Activated CD4-positive, alpha-beta T cell treated with anti-CD3 and anti-CD28 coated beads for 36 hours (primary cell): ENCODE measurements at regions not wholly inside any gene's neighbourhood (a gene's known extent, or its start where the extent isn't known, plus 50 kb on each side); places are given as distances from the start of the nearest gene placed in this dataset.
"Not testable (repeated sequence)": the region's sequence is repeated elsewhere in the genome, so short reads cannot be mapped to it uniquely, and the experiment has no call there.

ENCODE experiments used
- ATAC-seq: fragments of 200-7000 bp; cut with Tn5 transposase; one replicate; pipeline ENCODE4 v1.10.0; 2021; ENCODE audit warnings: mild to moderate bottlenecking, moderate library complexity
- CTCF ChIA-PET: fragments of 350-600 bp; sonication (Branson Sonifier 250); formaldehyde crosslinking; loops from one replicate; lab custom pipeline; 2021; ENCODE audit warnings: antibody characterized with exemption; lab: Charles Lee
- POLR2A ChIA-PET: fragments of 350-600 bp; sonication (Branson Sonifier 250); formaldehyde crosslinking; loops from one replicate; lab custom pipeline; 2021; ENCODE audit warnings: antibody characterized with exemption, inconsistent platforms; lab: Charles Lee
- DNase-seq: peaks from one replicate; pipeline ENCODE4 v3.0.0-alpha.2; 2020
- H3K27ac Mint-ChIP-seq: one replicate; pipeline ENCODE4 v1.8.0; 2021; ENCODE audit warnings: mixed read lengths
- H3K27me3 Mint-ChIP-seq: one replicate; pipeline ENCODE4 v1.8.0; 2021; ENCODE audit warnings: mixed read lengths
- H3K36me3 Mint-ChIP-seq: one replicate; pipeline ENCODE4 v1.8.0; 2021; ENCODE audit warnings: low read depth, mixed read lengths
- H3K4me1 Mint-ChIP-seq: one replicate; pipeline ENCODE4 v1.8.0; 2021; ENCODE audit warnings: mixed read lengths
- H3K4me3 Mint-ChIP-seq: one replicate; pipeline ENCODE4 v1.8.0; 2021; ENCODE audit warnings: mild to moderate bottlenecking, moderate library complexity, mixed read lengths
- H3K9me3 Mint-ChIP-seq: one replicate; pipeline ENCODE4 v1.8.0; 2021; ENCODE audit warnings: low read depth, mixed read lengths
- intact Hi-C, 2 experiments: fragments of 100-400 bp; cut with DNase I in 1 of 2; cut with micrococcal nuclease in 1 of 2; formaldehyde crosslinking; loops; one replicate each; pipeline versions ENCODE4 v1.14.2 to v1.15.1; 2022 to 2024; cut with DNase I, micrococcal nuclease

DNA sequence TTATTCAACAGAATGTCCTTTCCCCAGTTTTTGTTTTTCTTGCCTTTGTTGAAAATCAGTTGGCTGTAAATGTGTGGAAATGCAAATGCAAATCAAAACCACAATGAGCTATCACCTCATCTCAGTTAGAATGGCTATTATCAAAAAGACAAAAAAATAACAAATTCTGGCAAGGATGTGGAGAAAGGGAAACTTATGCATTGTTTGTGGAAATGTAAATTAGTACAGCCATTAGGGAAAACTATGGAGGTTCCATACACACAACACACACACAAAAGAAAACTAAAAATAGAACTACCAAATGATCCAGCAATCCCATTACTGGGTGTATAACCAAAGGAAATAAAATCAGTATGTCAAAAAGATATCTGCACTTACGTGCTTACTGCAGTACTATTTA lies 518.8 kb upstream of the ATXN7L3B start:
- DNase-seq (no peak), ATAC-seq (no peak)
- Mint-ChIP-seq H3K36me3 (no peaks in the 10 kb centered on the region), H3K9me3 (no peaks in the 10 kb centered on the region), H3K4me1 (no peaks in the 10 kb centered on the region), H3K27me3 (no peaks in the 10 kb centered on the region), H3K4me3 (no peak overlapping the region), H3K27ac (no peak overlapping the region)
- ChIA-PET CTCF (no interaction called here), POLR2A (no interaction called here)
- intact Hi-C loops = no loop called here

GRCh38 chr12:74021937-74022336 lies 515.7 kb upstream of the ATXN7L3B start:
- ChIA-PET POLR2A (no interaction called here), CTCF (interaction anchor here (0.5 kb wide), 1 partner anchor 369 kb away, joined by 3 read pairs; no protein-coding TSS in a partner anchor)
- Mint-ChIP-seq H3K4me1 (no peaks in the 10 kb centered on the region), H3K27ac (no peak overlapping the region), H3K36me3 (no peaks in the 10 kb centered on the region), H3K4me3 (no peak overlapping the region), H3K9me3 (no peaks in the 10 kb centered on the region), H3K27me3 (no peaks in the 10 kb centered on the region)
- ATAC-seq (no peak), DNase-seq (peak; percentile 59)
- intact Hi-C loops = loop anchor here (5.0 kb wide), 3 partner anchors 345 to 515 kb away; partner anchors contain the start of gene ATXN7L3B (in 2 of the 2)

DNA sequence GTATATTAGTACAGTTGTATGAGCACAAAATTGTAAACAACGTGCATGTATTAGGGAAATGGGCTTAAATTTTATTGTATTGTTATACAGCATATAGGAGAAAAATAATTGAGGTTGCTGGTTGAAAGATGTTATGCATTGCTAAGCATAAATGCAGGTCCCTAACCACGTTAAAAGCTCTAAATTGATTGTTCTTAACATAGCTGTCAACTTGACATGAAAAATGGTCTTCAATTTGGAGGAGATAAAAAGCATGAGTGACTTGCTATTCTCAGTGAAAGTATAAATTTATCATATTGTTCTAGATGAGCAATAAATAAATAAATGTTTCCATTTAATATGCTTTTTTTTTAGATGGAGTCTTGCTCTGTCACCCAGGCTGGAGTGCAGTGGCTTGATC lies 506.6 kb upstream of the ATXN7L3B start:
- H3K27ac Mint-ChIP-seq = no peak overlapping the region
- no peaks in the 10 kb centered on the region for H3K27me3 Mint-ChIP-seq
- CTCF ChIA-PET = no interaction called here
- H3K9me3 Mint-ChIP-seq = peaks cover 6% of the 10 kb centered on the region
- H3K36me3 Mint-ChIP-seq = no peaks in the 10 kb centered on the region
- no peak for DNase-seq
- no peak for ATAC-seq
- intact Hi-C loops = no loop called here
- POLR2A ChIA-PET = no interaction called here
- H3K4me3 Mint-ChIP-seq = no peak overlapping the region
- H3K4me1 Mint-ChIP-seq = no peaks in the 10 kb centered on the region

- ChIA-PET CTCF (no interaction called here), POLR2A (no interaction called here)
- no peaks in the 10 kb centered on the region for H3K36me3 Mint-ChIP-seq
These were observed 504.1 kb upstream of the ATXN7L3B start for GRCh38 chr12:74033531-74033930.

DNA sequence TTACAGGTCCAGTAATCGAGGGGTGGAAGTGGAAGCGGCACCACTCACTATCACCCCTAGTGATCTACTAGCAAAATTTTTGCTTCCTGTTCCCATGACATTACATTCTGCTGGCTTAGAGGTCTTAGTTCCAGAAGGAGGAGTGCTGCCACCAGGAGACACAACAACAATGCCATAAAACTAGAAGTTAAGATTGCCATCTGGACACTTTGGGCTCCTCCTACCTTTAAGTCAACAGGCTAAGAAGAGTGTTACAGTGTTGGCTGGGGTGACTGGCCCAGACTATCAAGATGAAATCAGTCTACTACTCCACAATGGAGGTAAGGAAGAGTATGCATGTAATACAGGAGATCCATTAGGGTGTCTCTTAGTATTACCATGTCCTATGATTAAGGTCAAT lies 498.5 kb upstream of the ATXN7L3B start:
- CTCF ChIA-PET, DNase-seq, ATAC-seq, H3K4me3 Mint-ChIP-seq, H3K4me1 Mint-ChIP-seq, H3K27ac Mint-ChIP-seq, intact Hi-C loops, POLR2A ChIA-PET, H3K36me3 Mint-ChIP-seq, H3K27me3 Mint-ChIP-seq: not testable (repeated sequence)
- peaks cover 13% of the 10 kb centered on the region for H3K9me3 Mint-ChIP-seq

More at GRCh38 chr12:74033531-74033930, 504.1 kb upstream of the ATXN7L3B start:
- DNase-seq (no peak), ATAC-seq (no peak)
- Mint-ChIP-seq H3K27me3 (no peaks in the 10 kb centered on the region), H3K4me1 (no peaks in the 10 kb centered on the region), H3K9me3 (peaks cover 10% of the 10 kb centered on the region), H3K4me3 (no peak overlapping the region), H3K27ac (no peak overlapping the region)
- intact Hi-C loops = no loop called here

DNA sequence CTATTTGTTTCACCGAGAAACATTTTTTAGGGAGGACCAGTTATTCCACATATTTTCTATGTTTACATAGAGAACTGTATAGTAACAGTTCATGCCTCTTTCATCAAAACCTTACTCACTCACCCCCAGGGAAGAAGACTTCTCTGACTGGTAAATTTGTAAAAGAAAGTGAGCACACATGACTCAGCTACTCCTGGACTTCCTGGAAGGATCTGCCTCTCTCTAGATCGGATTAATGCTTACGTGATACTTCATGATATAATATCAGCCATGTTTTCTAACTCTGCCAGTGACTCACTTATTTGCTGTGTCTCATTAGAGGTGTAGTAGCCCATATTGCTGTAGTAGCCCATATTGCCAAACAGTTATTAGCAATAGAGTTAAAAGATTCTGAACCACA lies 494.3 kb upstream of the ATXN7L3B start:
- ATAC-seq (no peak), DNase-seq (no peak)
- Mint-ChIP-seq H3K27me3 (no peaks in the 10 kb centered on the region), H3K27ac (no peak overlapping the region), H3K4me1 (no peaks in the 10 kb centered on the region), H3K36me3 (no peaks in the 10 kb centered on the region), H3K4me3 (no peak overlapping the region), H3K9me3 (peaks cover 8% of the 10 kb centered on the region)
- intact Hi-C loops = no loop called here
- POLR2A ChIA-PET = no interaction called here
- CTCF ChIA-PET = no interaction called here

- no peaks in the 10 kb centered on the region for H3K27me3 Mint-ChIP-seq
- H3K27ac Mint-ChIP-seq = no peak overlapping the region
- ChIA-PET CTCF (no interaction called here), POLR2A (no interaction called here)
- H3K4me1 Mint-ChIP-seq = no peaks in the 10 kb centered on the region
- H3K4me3 Mint-ChIP-seq = no peak overlapping the region
- ATAC-seq (no peak), DNase-seq (no peak)
- no peaks in the 10 kb centered on the region for H3K36me3 Mint-ChIP-seq
- intact Hi-C loops = no loop called here
- H3K9me3 Mint-ChIP-seq = no peaks in the 10 kb centered on the region
These were observed 488.3 kb upstream of the ATXN7L3B start for GRCh38 chr12:74049348-74049747.

GRCh38 chr12:74051848-74052247 lies 485.8 kb upstream of the ATXN7L3B start:
- no peaks in the 10 kb centered on the region for H3K4me1 Mint-ChIP-seq
- no peak overlapping the region for H3K27ac Mint-ChIP-seq
- no peaks in the 10 kb centered on the region for H3K36me3 Mint-ChIP-seq
- no peak for DNase-seq
- no peak for ATAC-seq
- ChIA-PET CTCF (no interaction called here), POLR2A (no interaction called here)
- no peaks in the 10 kb centered on the region for H3K27me3 Mint-ChIP-seq
- intact Hi-C loops = no loop called here
- H3K4me3 Mint-ChIP-seq = no peak overlapping the region
- H3K9me3 Mint-ChIP-seq = no peaks in the 10 kb centered on the region

DNA sequence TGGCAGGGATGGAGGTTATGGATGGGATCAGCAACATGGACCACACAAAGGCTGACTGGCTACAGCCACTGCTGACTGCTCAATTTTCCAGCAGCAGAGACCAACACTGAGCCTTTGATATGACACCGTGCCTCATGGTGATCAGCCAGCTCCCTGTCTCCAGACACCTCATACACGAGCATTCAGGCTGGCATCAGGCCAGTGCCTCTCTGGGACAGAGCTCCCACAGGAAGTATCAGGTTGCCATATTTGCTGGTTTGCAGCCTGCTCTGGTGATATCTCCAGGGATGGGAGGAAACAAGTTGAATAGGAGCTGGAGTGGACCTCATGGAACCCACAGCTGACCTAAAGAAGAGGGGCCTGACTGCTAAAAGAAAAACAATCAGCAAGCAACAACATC lies 471.2 kb upstream of the ATXN7L3B start:
- CTCF ChIA-PET = no interaction called here
- intact Hi-C loops = no loop called here
- H3K4me1 Mint-ChIP-seq = no peaks in the 10 kb centered on the region
- POLR2A ChIA-PET = no interaction called here
- H3K9me3 Mint-ChIP-seq = peaks cover 23% of the 10 kb centered on the region
- no peak overlapping the region for H3K4me3 Mint-ChIP-seq
- no peak overlapping the region for H3K27ac Mint-ChIP-seq
- no peaks in the 10 kb centered on the region for H3K27me3 Mint-ChIP-seq
- H3K36me3 Mint-ChIP-seq = no peaks in the 10 kb centered on the region
- DNase-seq = no peak
- ATAC-seq = no peak

GRCh38 chr12:74071182-74071581 lies 466.5 kb upstream of the ATXN7L3B start:
- H3K9me3 Mint-ChIP-seq = peaks cover 22% of the 10 kb centered on the region
- H3K36me3 Mint-ChIP-seq = no peaks in the 10 kb centered on the region
- intact Hi-C loops = no loop called here
- no peak overlapping the region for H3K27ac Mint-ChIP-seq
- H3K27me3 Mint-ChIP-seq = no peaks in the 10 kb centered on the region
- no peak for DNase-seq
- ATAC-seq = no peak
- POLR2A ChIA-PET = no interaction called here
- no peaks in the 10 kb centered on the region for H3K4me1 Mint-ChIP-seq
- CTCF ChIA-PET = no interaction called here
- no peak overlapping the region for H3K4me3 Mint-ChIP-seq

- peaks cover 4% of the 10 kb centered on the region for H3K9me3 Mint-ChIP-seq
- no peak for ATAC-seq
- DNase-seq = no peak
- no peaks in the 10 kb centered on the region for H3K27me3 Mint-ChIP-seq
- H3K4me1 Mint-ChIP-seq = no peaks in the 10 kb centered on the region
- ChIA-PET CTCF (no interaction called here), POLR2A (no interaction called here)
- no peak overlapping the region for H3K4me3 Mint-ChIP-seq
- H3K27ac Mint-ChIP-seq = no peak overlapping the region
- intact Hi-C loops = no loop called here
- H3K36me3 Mint-ChIP-seq = no peaks in the 10 kb centered on the region
These were observed 460.7 kb upstream of the ATXN7L3B start for GRCh38 chr12:74076918-74077317.

DNA sequence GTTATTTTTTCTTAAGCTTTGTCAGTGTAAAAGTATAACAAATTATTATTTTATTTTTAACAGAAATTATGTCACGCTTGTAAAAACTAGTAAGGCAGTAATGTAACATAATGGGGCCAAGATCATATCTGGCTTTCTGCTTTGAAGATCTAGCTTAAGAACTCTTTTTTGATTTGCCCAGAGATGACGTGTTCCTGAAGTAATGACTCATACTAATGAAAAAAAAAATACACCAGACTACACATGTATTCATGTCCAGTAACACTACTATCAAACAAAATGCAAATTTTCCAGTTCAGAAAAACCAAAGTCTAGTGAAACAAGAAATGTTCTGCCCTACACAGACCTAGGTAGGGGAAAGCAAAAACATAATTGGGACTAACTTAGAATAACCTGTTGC lies 432.2 kb upstream of the ATXN7L3B start:
- intact Hi-C loops = no loop called here
- Mint-ChIP-seq H3K27ac (no peak overlapping the region), H3K27me3 (no peaks in the 10 kb centered on the region), H3K4me3 (no peak overlapping the region), H3K36me3 (no peaks in the 10 kb centered on the region), H3K9me3 (no peaks in the 10 kb centered on the region), H3K4me1 (no peaks in the 10 kb centered on the region)
- no peak for DNase-seq
- ATAC-seq = no peak
- ChIA-PET POLR2A (no interaction called here), CTCF (no interaction called here)

- H3K27me3 Mint-ChIP-seq = no peaks in the 10 kb centered on the region
- no peaks in the 10 kb centered on the region for H3K4me1 Mint-ChIP-seq
- ATAC-seq (no peak), DNase-seq (no peak)
- POLR2A ChIA-PET = no interaction called here
- H3K27ac Mint-ChIP-seq = no peak overlapping the region
- intact Hi-C loops = no loop called here
- no peaks in the 10 kb centered on the region for H3K9me3 Mint-ChIP-seq
- no peaks in the 10 kb centered on the region for H3K36me3 Mint-ChIP-seq
- CTCF ChIA-PET = no interaction called here
- H3K4me3 Mint-ChIP-seq = no peak overlapping the region
These were observed 428.9 kb upstream of the ATXN7L3B start for GRCh38 chr12:74108729-74109128.
